ENCODE measurements at regions not wholly inside any gene's neighbourhood (a gene's known extent, or its start where the extent isn't known, plus 50 kb on each side); places are given as distances from the start of the nearest gene placed in this dataset.

DNA sequence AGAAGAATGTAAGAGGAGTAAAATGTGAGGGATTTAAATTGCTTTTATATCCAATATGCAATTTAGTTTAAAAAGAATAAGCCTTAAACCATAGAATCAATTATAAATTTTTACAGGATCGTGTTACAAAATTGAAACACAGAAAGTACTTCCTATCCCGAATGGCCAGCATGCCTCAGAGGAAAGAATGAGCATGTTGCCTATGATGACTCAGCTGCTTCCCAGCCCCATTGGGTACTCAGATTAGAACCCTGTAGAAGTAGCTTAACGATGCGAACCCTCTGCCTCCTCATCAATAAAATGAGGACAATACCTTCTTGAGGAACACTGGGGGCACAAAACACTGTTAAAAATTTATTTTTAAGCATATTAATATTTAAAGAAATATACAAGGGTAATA, 113.4 kb upstream of the CDK1 start:
- peak; percentile 8 for DNase-seq (ENCODE audit: low spot score)

DNA sequence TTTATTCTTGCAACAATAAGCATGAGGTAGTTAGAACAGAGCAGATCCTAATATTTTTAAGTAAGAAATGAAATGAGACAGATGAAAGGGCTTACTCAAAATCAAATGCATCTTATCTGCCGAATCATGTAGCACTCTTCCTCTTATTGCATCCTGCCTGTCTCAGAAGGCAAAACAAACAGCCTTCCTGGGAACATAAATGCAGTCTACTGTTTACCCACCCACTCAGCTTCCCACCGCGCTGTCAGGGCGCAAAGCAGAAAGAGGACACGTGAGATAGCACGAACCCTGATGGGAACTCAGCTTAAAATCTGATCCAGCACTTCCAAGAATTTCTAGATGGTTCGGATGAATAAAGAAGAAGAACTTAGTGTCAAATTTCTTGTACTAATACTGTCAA, 114.4 kb upstream of the CDK1 start:
- DNase-seq (ENCODE audit: low spot score), result no peak

DNA sequence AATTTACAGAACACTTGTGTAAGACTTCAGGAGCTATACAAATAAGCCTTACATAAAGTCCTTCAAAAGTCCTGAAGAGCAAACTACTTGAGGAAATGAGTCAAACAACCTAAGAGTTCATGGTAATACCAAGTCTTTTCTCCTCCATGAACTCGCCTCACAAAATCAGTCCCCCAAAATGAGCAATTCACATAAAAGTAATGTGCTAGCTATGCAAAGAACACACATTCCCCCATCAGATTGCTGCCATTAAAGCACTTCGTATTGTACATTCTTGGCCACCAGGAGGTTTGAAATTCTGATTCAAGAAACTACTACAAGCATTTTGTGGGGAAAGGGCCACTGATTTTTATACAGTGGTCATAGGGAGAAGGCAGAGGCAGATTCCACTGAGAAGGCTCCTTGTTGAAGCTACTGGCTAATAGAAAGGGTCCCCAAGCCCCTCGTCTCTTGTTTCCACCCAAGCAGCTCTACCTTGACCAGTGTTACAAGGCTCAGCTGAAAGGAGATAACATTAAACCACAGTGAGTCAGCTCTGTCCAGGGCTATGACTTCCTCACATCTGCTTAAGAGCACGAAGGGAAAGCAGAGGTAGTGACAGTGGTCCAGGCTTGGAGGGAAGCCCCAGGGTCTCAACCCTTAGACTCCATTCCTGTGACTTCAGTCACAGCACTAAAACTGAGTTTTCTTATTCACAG, 115.2 kb upstream of the CDK1 start:
- DNase-seq (ENCODE audit: low spot score), result no peak

DNA sequence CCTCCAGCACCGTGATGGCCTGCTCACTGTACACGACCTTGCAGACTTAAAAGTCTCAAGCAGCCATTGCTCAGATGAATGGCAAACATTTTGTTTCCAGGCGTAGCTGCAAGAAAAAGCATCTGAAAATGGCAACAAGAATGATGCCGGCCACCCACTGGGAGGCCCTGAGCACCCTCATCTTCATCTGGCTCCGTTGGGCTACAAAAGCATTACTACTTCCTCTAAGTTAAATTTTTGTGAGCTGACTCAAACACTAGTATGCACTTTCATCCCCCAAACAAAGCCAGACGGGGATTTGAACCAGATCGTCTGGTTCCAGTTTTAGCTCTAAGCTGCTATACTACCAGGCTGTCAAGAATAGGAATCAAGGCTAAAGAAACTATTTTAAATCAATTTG, 116.6 kb upstream of the CDK1 start:
- DNase-seq (ENCODE audit: low spot score), result peak; percentile 40

DNA sequence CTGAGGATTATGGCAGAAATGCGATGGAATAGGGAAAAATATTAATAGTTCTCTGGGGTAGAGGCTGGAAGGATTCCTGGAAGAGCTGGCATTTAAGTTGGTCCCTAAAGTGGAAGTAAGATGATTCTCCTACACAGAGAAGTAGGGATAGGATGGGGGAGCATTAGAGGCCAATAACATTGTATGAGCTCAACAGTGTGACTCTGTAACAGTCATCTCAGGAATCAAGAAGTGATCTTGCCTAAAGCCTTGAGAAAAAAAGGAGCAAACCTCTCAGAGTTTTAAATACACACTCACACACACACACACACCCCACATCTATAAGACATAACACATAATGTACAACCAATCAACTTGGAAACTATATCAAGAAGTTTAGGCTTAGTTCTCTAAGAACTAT, 117.7 kb upstream of the CDK1 start:
- no peak for DNase-seq (ENCODE audit: low spot score)

DNA sequence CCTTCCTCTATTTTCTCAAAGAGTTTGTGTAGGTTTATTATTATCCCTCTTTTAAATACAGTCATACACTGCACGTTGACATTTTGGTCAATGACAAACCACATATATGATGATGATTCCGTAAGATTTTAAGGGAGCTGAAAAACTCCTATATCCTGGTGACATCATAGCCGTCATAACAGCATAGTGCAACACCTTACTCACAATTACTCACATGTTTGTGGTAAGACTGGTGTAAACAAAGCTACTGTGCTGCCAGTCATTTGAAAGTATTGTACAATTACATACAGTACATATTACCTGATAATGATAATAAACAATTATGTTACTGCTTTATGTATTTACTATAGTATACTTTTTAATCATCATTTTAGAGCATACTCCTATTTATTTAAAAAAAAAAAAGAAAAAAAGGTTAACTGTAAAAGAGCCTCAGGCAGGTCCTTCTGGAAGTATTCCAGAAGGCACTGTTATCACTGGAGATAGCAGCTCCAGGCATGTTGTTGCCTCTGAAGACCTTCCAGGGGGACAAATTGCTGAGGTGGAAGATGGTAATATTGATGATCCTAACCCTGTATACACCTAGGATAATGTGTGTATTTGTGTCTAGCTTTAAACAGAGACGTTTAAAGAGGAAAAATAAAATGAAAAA, 123.3 kb upstream of the CDK1 start:
- DNase-seq (ENCODE audit: low spot score), result peak; percentile 70

DNA sequence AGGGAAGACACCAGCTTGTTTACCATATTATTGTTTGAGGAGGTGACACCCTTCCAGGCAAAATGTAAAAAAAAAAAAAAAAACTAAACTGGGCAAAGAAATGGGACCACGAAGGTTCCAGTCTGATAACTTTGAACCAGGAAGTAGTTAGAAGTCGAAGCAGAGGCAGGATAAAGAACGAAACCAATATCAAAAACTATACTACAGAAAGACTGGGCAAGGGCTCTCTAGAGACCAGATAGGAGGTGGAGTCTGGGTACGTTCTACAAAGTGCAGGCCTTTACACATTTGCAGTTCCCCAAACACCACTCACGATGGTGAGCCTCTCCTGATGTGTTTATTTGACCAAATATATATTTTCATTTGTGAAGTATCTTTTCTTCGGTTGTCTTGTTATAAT, 125.7 kb upstream of the CDK1 start:
- DNase-seq (ENCODE audit: low spot score), result no peak

DNA sequence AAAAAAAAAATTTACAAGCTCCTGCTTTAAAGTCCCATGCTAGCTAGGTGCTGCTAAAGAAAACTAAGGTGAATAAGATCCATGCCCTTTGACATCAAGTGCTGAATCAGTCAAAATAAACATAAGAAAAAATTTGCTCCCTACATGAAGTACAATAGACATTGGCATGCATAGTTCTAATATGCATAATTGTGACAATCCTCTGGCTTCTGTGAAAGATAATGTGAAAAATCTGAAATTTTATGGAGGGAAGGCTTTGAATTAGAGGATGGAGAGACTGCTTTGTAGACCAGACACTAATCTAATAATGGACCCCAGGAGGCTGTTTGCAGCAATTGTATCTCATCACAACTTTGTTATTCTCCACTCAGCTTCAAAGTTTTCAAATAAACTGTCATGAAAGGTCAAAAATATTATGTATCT, 127.9 kb upstream of the CDK1 start:
- no peak for DNase-seq (ENCODE audit: low spot score)

DNA sequence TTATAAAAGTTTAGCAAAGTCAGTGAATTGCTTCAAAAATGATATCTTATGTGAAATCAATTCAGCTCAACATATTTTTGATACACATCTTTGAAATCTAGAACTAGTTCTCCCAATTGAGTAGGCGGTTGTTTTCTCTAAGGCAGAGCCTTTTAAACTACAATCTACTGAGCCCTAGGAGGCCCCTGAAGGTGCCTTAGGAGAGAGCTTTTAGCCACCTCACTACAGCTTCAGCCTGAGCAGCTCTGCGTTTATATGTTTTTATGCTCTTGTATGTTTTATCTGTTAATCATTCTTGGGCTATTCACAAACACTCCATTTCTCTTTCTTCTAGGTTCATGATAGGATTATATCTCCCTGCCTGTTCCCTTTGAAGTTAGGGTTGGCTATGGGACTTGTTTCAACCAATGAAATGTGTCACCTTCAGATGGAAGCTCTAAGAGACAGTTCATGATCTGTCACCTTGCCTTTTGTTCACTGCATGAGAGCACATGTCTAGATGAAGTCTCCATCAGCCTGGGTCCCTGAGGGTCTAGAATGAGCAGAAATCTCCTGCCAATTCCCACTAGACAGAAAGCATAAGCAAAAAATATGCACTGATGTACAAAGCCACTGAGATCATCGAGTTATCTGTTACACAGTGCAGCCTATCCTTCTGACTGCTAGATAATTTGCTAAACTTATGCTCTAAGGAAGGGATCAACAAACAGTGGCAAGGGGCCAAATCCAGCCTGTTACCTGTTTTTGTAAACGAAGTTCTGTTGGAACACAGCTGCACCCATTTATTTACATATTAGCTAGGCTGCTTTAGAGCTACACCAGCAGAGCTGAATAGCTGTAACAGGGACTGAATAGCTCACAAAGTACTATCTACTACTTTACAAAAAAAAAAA, 128.5 kb upstream of the CDK1 start:
- no peak for DNase-seq (ENCODE audit: low spot score)

DNA sequence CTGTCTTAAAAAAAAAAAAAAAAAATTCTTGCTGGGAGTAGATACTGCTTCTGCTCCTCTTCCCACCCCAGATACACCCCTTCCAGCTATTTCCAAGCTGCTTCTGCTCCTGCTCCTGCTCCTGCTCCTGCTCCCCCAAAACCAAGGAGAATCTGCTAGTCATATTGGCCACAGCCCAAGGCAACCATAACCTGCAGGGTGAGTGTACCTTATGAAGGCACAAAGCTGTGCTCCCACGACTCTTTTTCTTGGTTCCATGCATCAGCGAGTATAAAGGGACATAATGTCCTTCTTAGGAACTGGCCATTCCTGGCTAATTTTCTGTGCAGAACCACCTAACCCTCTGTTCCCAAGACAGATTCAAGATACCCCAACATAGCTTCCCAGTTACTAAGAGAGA, 129.5 kb upstream of the CDK1 start:
- DNase-seq (ENCODE audit: low spot score), result no peak

DNA sequence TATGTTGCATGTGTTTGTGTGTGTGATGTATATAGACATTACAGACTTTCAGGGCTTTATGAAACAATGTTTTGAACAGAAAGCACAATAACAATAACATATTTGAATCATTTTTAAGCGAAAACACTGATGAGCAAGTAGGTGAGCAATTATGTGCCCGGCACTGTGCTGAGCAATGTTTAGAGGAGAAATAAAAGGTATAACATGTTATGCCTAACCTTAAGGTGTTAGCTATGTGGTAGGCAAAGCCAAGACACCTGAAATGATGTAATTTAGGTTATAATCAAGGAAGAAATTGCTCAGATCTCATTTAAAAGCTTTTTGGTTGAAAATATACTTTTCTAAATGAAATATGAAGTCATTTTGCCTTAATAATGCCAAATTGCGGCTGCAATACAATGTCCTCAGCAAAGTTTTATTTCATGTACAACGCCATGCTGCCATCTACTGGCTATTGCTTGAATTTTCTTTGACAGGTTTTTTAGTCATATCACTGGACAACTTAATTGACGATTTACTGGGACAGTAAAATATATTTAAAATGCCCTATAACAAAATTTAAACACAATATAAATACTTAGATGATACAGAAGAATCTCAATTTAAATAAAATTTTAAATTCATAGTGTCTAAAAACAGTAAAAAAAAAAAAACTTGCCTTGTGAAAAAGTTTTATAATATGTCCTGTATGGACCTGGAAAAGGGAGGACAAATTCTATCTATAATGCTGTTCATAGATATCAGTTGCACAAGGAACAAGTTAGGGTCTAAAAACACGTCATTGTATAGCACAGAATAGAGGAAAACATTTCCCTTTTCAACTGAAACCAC, 131.1 kb upstream of the CDK1 start:
- peak; percentile 65 for DNase-seq (ENCODE audit: low spot score)

DNA sequence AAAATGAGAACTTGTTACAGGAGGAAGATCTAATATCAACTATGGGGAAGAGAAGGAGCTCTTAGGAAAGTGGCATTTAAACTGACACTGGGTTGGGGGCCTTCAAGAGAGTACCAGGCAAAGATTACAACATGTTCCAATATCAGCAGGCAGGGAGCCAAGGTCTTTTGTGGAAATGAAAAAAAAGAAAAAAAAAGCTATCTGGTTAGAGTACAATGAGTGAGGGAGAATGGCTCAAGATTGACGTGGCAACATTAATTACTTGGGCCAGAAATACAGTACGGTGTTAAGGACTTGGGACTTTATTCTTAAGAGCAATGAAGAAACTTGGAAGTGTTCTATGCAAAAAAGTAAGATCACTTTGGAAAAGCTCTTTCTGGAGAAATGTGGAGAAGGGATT, 132.3 kb upstream of the CDK1 start:
- DNase-seq (ENCODE audit: low spot score), result no peak

DNA sequence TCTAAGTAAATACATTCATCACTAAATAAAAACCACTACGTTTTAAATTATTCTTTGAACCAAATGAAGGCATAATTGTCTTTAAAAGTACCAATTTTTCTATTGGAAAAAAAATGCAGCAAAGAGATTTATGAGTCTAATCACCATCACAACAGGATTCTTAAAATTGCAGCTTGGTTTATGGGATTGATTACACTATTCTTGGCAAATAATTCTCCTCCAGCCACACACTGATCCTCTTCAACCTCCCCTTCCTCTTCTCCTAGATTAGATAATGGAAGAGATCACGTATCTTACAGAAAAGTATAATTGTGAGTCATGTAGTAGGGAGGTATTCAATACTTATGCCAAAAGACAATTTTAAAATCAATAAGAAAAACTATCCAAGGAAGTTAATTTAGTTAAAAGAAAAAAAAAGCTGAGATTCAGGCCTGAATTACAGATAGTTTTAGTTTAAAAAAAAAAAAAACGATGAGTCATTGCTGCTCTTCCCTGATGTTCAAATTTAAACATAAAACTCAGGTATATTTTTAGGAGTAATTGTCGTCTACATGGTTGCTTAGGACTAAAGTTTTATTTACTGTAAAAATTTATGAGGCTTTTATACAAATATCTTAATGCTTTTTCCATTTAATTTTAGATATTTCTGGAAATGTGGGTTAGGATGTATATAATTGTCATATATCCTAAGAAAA, 133.7 kb upstream of the CDK1 start:
- no peak for DNase-seq (ENCODE audit: low spot score)

DNA sequence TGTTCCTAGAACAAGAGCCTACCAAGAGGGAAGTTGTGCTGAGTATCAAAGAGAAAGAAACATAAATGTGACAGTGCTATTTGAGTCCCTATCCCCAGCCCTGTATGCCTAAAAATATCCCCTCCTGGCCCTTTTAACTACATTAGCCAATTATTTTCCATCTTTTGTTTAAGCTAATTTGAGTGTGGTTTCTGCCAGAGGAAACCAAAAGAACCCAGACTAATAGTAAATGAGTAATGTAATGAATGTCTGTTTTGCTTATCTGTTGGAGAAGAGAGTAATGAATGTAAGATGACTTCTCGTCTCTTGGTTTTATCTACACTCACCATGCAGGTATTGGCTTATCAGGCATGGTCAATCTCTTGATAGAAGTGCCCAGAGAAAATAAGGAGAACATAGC, 134.4 kb upstream of the CDK1 start:
- DNase-seq (ENCODE audit: low spot score), result no peak

DNA sequence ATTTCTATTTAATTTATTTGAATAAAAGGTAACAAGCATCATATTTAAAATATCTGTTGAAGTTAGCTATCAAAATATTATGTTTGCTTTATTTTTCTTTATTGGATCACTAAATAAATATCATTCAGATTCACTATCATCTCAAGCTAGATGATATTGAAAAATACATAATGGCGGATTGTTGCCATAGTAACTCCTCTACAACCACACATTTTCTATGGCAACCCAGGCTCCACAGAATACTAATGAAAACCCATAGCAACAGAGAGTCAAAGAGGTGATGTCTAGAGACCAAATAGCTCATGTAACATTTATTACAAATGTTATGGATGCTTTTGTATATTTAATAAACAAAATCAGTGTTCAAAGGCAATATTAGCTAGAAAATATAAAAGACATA, 148.9 kb upstream of the CDK1 start:
- no peak for DNase-seq (ENCODE audit: low spot score)

DNA sequence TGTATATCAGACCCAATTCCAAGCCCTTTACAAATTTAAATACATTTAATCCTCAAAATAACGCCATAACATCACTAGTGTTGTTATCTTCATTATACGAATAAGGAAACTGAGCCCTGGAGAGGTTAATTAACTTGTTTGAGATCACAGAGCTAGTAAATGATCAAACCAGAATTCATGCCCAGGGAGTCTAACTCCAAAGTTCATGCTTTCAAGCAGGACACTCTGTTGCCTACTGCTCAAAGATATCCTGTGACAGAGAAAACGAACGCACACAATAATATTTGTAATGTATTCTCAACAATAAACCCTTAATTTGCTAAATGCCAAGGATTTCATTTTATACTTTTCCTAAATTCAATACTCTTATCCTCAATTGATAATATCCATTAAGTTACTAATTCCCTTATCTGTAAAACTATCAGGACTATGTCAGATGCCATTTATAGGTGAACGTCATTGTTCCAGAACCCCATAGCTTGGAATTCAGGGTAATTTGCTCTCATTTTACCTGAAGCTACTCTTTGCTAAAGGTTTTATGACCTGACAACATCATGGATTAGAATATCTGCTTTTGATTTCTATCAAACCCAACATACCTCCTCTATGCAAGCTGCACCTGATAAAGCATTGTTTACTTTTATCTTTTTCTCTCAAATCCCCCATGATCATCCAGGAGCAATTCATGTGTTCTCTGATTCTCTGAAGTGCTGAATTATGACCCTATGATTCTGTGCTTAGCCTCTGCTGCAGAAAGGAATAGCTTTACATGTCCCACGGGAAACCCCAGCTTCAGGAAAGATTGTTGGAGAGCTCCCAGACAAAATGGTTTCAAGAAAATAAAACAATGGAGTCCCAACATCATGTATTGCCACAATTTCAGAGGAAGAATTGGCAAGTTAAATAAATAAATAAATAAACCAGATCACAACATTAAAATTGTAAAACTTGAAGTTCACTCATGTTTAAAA, 150.2 kb upstream of the CDK1 start:
- no peak for DNase-seq (ENCODE audit: low spot score)

DNA sequence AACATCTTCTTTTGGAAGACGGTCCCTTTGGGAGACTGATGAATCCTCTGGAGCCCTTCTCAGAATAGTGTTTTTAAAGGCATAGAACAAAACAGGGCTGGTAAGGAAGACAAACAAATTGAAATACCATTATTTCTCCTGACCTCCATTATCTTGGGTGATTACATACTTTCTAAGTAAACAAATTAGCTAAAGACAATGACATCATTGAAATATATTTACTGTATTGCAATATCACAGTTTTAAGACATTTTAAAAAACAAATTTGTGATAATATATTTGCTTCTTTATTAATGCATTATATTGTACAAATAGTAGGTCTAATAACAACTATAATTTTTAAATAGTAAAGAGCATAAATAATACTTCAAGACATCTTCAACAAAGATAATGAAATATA, 152.2 kb upstream of the CDK1 start:
- no peak for DNase-seq (ENCODE audit: low spot score)

DNA sequence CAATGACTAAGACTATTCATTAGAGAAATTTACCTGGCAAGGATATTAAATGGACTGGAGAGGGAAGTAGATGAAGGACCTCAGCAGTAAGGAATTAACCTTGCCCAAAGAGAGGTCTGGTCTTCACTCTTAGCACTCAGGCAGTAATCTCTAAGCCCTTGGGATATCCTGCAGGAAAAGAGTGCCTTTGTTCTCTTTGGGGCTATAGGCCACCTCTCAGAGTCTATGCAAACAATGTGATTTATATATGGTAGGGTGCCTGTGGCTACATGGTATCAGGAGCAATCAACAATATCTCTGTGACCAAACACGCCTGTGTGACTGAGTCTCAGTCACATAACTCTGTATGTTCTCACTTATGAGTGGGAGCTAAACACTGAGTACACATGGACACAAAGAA, 154.7 kb upstream of the CDK1 start:
- DNase-seq (ENCODE audit: low spot score), result no peak

DNA sequence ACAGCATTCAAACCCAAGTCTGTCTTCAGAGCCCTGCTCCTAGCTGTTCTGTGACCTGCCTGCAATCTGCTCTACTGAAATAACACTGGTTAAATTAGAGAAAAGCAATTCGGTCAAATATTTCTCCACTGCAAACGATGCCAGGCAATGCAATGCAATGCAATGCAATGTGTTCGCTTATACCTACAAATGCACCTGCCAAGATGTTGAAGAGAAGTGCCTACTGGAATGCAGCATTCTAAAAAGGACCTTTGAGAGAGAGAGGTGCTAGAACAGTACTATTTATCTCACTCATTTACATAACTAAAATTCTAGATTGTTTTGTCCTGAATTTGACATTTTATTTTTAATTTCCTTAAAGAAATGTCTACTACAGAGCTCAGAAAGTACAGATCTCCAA, 157.3 kb upstream of the CDK1 start:
- DNase-seq (ENCODE audit: low spot score), result no peak

DNA sequence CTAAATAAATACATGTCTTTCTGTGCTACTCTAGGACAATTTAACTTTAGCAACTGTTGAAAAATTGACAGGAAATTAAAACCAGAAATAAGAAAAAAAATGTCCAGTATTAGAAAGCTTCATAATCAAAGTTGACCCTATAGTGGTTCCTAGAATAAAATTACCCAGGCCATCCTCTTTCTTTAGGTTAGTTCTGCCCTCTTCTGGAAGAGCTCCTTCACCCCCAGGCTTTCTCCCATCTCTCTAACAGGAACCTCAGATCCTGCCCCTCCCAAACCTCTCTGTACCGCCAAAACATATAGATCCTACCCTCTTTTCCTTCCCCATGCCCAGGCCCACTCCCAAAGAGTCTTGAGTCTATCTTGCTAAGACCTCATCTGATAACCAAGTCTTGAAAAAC, 159.4 kb upstream of the CDK1 start:
- DNase-seq (ENCODE audit: low spot score), result no peak

Measured in RKO (cell line).